Activated naive CD8-positive, alpha-beta T cell treated with anti-CD3 and anti-CD28 coated beads for 36 hours (primary cell): ENCODE measurements at regions not wholly inside any gene's neighbourhood (a gene's known extent, or its start where the extent isn't known, plus 50 kb on each side); places are given as distances from the start of the nearest gene placed in this dataset.
"Not testable (repeated sequence)": the region's sequence is repeated elsewhere in the genome, so short reads cannot be mapped to it uniquely, and the experiment has no call there.

Experiments
- DNase-seq: peaks from one replicate; pipeline ENCODE4 v3.0.0; 2021
- H3K27ac Mint-ChIP-seq: one replicate; pipeline ENCODE4 v1.8.0; 2022; ENCODE audit warnings: mild to moderate bottlenecking, moderate library complexity, mixed read lengths
- H3K27me3 Mint-ChIP-seq: one replicate; pipeline ENCODE4 v1.8.0; 2022; ENCODE audit warnings: mild to moderate bottlenecking, mixed read lengths
- H3K36me3 Mint-ChIP-seq: one replicate; pipeline ENCODE4 v1.8.0; 2021; ENCODE audit warnings: mild to moderate bottlenecking, mixed read lengths
- H3K4me1 Mint-ChIP-seq: one replicate; pipeline ENCODE4 v1.8.0; 2021; ENCODE audit warnings: mixed read lengths
- H3K4me3 Mint-ChIP-seq: one replicate; pipeline ENCODE4 v1.8.0; 2022; ENCODE audit warnings: mild to moderate bottlenecking, moderate library complexity, mixed read lengths
- H3K9me3 Mint-ChIP-seq: one replicate; pipeline ENCODE4 v1.8.0; 2022; ENCODE audit warnings: mixed read lengths

GRCh38 chr2:66134138-66134701 lies 300.7 kb upstream of the MEIS1 start:
- Mint-ChIP-seq H3K27ac (no peak overlapping the region), H3K27me3 (no peaks in the 10 kb centered on the region), H3K4me3 (no peak overlapping the region), H3K9me3 (no peaks in the 10 kb centered on the region), H3K36me3 (no peaks in the 10 kb centered on the region), H3K4me1 (no peaks in the 10 kb centered on the region)
- DNase-seq, result no peak

- H3K36me3 Mint-ChIP-seq, result no peaks in the 10 kb centered on the region
- no peak overlapping the region for H3K4me3 Mint-ChIP-seq
- no peak overlapping the region for H3K27ac Mint-ChIP-seq
- DNase-seq, result no peak
- H3K9me3 Mint-ChIP-seq, result no peaks in the 10 kb centered on the region
- no peaks in the 10 kb centered on the region for H3K4me1 Mint-ChIP-seq
- no peaks in the 10 kb centered on the region for H3K27me3 Mint-ChIP-seq
Observed at GRCh38 chr2:66127656-66128055, 307.3 kb upstream of the MEIS1 start.

GRCh38 chr2:66127061-66127460 lies 307.9 kb upstream of the MEIS1 start:
- no peaks in the 10 kb centered on the region for H3K4me1 Mint-ChIP-seq
- H3K4me3 Mint-ChIP-seq, result no peak overlapping the region
- no peaks in the 10 kb centered on the region for H3K27me3 Mint-ChIP-seq
- H3K9me3 Mint-ChIP-seq, result no peaks in the 10 kb centered on the region
- DNase-seq, result no peak
- no peaks in the 10 kb centered on the region for H3K36me3 Mint-ChIP-seq
- no peak overlapping the region for H3K27ac Mint-ChIP-seq

DNA sequence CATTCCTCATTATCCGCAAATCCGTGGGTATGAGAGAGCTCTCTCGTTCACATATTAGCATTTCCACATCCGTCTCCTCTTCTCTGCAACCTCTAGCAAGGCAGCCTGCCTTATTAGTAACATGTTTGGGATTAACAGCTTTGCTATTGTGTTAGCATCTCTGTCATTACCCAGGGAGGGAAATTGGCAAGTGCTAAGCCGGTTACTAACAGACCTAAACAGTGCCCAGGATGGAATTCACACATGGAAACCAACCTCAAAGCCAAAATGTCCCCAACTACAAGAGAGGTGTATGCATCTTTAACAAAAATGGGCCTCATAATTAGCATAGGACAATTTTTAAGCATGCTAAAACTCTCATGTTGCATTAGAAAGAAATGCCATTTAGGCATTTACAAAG lies 309.0 kb upstream of the MEIS1 start:
- Mint-ChIP-seq H3K27ac (no peak overlapping the region), H3K9me3 (no peaks in the 10 kb centered on the region), H3K36me3 (no peaks in the 10 kb centered on the region), H3K4me3 (no peak overlapping the region), H3K4me1 (no peaks in the 10 kb centered on the region), H3K27me3 (no peaks in the 10 kb centered on the region)
- no peak for DNase-seq

GRCh38 chr2:66122516-66122915 lies 312.4 kb upstream of the MEIS1 start:
- Mint-ChIP-seq H3K27me3 (no peaks in the 10 kb centered on the region), H3K4me1 (no peaks in the 10 kb centered on the region), H3K36me3 (no peaks in the 10 kb centered on the region), H3K27ac (no peak overlapping the region), H3K9me3 (peaks cover 4% of the 10 kb centered on the region), H3K4me3 (no peak overlapping the region)
- no peak for DNase-seq

DNA sequence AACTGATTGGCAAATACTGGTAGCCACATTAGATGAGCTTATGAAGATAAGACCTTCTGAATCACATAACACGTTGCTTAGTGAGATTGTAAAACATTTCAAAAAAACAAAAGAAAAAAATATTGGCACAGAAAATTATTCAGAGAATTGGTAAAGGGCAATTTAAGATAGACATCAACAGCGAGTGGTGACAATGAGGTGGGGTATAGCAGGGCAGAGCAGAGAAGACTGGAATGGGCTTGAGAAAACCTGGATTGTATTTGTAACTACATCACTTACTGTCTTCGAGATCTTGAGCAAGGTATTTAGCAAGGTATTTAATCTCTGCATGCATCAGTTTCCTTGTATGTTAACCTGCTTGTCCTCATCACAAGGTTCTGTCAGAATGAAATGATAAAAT lies 313.0 kb upstream of the MEIS1 start:
- H3K27me3 Mint-ChIP-seq, result no peaks in the 10 kb centered on the region
- peaks cover 4% of the 10 kb centered on the region for H3K9me3 Mint-ChIP-seq
- no peak for DNase-seq
- no peaks in the 10 kb centered on the region for H3K4me1 Mint-ChIP-seq
- no peak overlapping the region for H3K4me3 Mint-ChIP-seq
- no peaks in the 10 kb centered on the region for H3K36me3 Mint-ChIP-seq
- H3K27ac Mint-ChIP-seq, result no peak overlapping the region

- no peak for DNase-seq
- H3K4me3 Mint-ChIP-seq, result no peak overlapping the region
- H3K27ac Mint-ChIP-seq, result no peak overlapping the region
- H3K9me3 Mint-ChIP-seq, result peaks cover 3% of the 10 kb centered on the region
- H3K27me3 Mint-ChIP-seq, result no peaks in the 10 kb centered on the region
- no peaks in the 10 kb centered on the region for H3K36me3 Mint-ChIP-seq
- H3K4me1 Mint-ChIP-seq, result no peaks in the 10 kb centered on the region
Observed at GRCh38 chr2:66113988-66114625, 320.8 kb upstream of the MEIS1 start.

GRCh38 chr2:66111706-66112105 lies 323.2 kb upstream of the MEIS1 start:
- Mint-ChIP-seq H3K9me3 (no peaks in the 10 kb centered on the region), H3K27ac (no peak overlapping the region), H3K4me3 (no peak overlapping the region), H3K27me3 (no peaks in the 10 kb centered on the region), H3K4me1 (no peaks in the 10 kb centered on the region), H3K36me3 (no peaks in the 10 kb centered on the region)
- no peak for DNase-seq

- no peaks in the 10 kb centered on the region for H3K4me1 Mint-ChIP-seq
Observed at GRCh38 chr2:66110608-66111007, 324.3 kb upstream of the MEIS1 start.

GRCh38 chr2:66110086-66110485 lies 324.8 kb upstream of the MEIS1 start:
- Mint-ChIP-seq H3K27ac (no peak overlapping the region), H3K4me1 (no peaks in the 10 kb centered on the region), H3K4me3 (no peak overlapping the region), H3K27me3 (no peaks in the 10 kb centered on the region), H3K36me3 (no peaks in the 10 kb centered on the region), H3K9me3 (no peaks in the 10 kb centered on the region)
- no peak for DNase-seq

More at GRCh38 chr2:66110608-66111007, 324.3 kb upstream of the MEIS1 start:
- Mint-ChIP-seq H3K9me3 (no peaks in the 10 kb centered on the region), H3K27ac (no peak overlapping the region), H3K4me3 (no peak overlapping the region), H3K36me3 (no peaks in the 10 kb centered on the region), H3K27me3 (no peaks in the 10 kb centered on the region)
- no peak for DNase-seq

DNA sequence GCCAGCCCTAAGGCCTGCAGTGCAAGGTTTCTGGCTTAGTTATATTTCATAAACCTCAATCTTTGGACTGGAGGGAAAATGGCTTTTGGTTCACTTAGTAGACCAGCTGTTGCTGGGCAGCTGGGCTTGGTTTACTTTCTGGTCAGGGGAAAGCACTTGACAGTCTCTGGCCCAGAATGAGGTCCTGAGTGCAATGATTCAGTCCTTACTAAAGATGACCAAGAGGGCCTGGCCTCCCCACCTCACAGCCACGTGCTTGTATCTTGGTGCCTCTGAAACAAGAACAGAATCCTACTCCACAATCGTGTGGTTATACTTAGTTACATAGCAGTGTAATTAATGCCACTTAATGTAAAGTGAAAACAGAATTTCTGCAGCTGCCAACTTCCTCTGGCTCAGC lies 325.5 kb upstream of the MEIS1 start:
- no peak overlapping the region for H3K4me3 Mint-ChIP-seq
- no peaks in the 10 kb centered on the region for H3K9me3 Mint-ChIP-seq
- H3K36me3 Mint-ChIP-seq, result no peaks in the 10 kb centered on the region
- DNase-seq, result no peak
- no peaks in the 10 kb centered on the region for H3K4me1 Mint-ChIP-seq
- no peaks in the 10 kb centered on the region for H3K27me3 Mint-ChIP-seq
- no peak overlapping the region for H3K27ac Mint-ChIP-seq

DNA sequence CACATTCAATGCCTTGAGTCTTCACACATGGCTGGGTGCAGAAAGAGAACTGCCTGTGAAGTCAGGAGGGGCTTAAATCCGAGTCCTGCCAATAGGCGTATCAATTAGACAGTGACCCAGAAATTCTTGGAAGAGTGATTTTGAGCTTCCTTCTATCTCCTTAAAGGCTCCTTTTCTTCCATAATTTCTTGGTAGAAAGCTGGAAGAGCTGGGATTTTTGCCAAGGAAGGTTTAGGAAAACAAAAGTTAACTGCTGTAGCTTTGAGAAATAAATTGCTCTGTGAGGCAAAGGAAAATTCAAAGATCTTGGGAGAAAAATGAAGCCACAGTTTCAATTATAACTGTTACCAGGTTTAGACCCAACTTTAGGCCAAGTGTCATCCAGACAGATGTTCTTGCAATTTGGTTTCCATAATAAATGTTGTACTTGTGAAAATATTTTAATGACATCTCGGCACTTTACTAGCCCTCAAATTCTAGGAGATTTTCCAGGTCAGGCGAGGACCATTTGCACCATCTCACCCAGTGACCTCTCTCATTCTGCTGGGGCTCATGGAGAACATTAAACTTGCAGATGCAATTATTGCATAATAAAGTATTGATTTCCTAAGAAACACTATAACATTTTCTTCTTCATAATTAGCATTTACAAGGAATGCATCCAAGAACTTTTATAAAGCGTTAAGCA lies 329.7 kb upstream of the MEIS1 start:
- H3K9me3 Mint-ChIP-seq, result no peaks in the 10 kb centered on the region
- no peak for DNase-seq
- no peaks in the 10 kb centered on the region for H3K4me1 Mint-ChIP-seq
- no peak overlapping the region for H3K27ac Mint-ChIP-seq
- H3K36me3 Mint-ChIP-seq, result no peaks in the 10 kb centered on the region
- H3K4me3 Mint-ChIP-seq, result no peak overlapping the region
- H3K27me3 Mint-ChIP-seq, result no peaks in the 10 kb centered on the region

DNA sequence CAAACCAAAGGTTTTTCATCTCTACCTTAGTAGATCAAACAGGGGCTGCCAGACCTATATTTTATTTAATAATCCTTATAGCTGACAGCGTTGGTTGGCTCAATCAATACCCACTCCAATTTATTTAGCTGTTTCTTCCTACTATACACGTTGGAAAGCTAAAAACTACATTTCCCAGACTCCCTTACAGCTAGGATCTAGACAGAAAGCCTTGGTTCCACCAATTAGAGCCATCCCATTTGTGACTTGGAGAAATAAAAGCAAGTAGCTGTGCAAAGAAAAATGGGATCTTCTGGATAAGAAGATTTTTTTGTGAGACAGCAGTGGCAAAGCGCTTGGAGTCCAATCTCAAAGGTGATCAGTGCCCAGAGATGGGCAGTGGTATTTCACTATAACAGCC lies 331.3 kb upstream of the MEIS1 start:
- Mint-ChIP-seq H3K4me3 (no peak overlapping the region), H3K27ac (no peak overlapping the region), H3K27me3 (no peaks in the 10 kb centered on the region), H3K36me3 (no peaks in the 10 kb centered on the region), H3K4me1 (no peaks in the 10 kb centered on the region), H3K9me3 (no peaks in the 10 kb centered on the region)
- no peak for DNase-seq

DNA sequence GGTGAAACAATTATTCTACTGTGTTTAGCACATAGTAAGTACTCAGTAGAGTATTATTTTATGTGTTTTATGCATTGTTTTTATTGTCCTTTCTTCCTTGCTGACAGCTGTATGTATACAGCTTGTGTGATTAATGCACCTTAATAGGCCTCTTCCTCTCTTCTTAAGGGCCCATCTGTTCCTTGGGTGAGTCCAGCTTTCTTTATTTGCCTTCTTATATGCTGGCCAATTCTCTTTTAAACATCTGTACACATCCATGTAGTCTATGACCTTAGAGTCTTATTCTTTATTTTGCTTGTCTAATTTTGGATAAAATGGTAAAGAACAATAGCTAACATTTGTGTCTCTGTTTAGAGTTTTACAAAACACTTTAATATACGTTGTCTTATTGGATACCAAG lies 333.7 kb upstream of the MEIS1 start:
- no peaks in the 10 kb centered on the region for H3K4me1 Mint-ChIP-seq
- no peaks in the 10 kb centered on the region for H3K27me3 Mint-ChIP-seq
- no peaks in the 10 kb centered on the region for H3K36me3 Mint-ChIP-seq
- H3K27ac Mint-ChIP-seq, result no peak overlapping the region
- no peak for DNase-seq
- peaks cover under 1% of the 10 kb centered on the region for H3K9me3 Mint-ChIP-seq
- no peak overlapping the region for H3K4me3 Mint-ChIP-seq

DNA sequence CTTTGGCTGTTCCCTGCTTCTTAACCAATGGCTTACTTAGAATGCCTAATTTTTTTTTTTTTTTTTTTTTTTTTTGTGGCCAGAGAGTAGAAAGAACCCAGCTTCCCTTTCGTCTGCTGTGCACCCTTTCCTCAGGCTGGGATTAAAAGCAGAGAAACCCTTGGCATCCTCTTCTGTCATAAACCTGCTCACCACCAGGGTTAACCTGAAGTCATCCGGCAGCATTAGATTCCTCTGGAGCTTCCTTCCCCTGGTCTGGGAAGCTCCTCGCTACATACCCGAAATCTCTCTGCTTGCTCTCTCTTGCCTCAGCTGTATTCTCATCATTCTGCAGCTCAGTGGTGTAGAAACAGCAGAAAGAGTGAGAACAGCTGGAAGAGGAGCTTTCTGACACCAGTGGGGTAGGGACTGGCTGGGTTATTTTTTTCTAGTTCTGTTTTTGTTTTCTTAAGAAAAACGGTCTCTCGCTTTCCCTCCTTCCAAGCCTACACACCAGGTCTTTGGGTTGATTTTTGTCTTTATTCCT lies 339.0 kb upstream of the MEIS1 start:
- DNase-seq, result no peak
- peaks cover 9% of the 10 kb centered on the region for H3K9me3 Mint-ChIP-seq
- no peaks in the 10 kb centered on the region for H3K36me3 Mint-ChIP-seq
- H3K4me1 Mint-ChIP-seq, result no peaks in the 10 kb centered on the region
- no peak overlapping the region for H3K4me3 Mint-ChIP-seq
- no peak overlapping the region for H3K27ac Mint-ChIP-seq
- H3K27me3 Mint-ChIP-seq, result no peaks in the 10 kb centered on the region

GRCh38 chr2:66094689-66095088 lies 340.2 kb upstream of the MEIS1 start:
- H3K4me1 Mint-ChIP-seq, H3K4me3 Mint-ChIP-seq, H3K27ac Mint-ChIP-seq, H3K27me3 Mint-ChIP-seq, H3K36me3 Mint-ChIP-seq, DNase-seq: not testable (repeated sequence)
- H3K9me3 Mint-ChIP-seq, result peaks cover 13% of the 10 kb centered on the region
